ENCODE measurements at regions not wholly inside any gene's neighbourhood (a gene's known extent, or its start where the extent isn't known, plus 50 kb on each side); places are given as distances from the start of the nearest gene placed in this dataset.

- no peak overlapping the region for H3K27ac ChIP-seq
- H3K27me3 ChIP-seq, result no peaks in the 10 kb centered on the region
- no peak for DNase-seq
- H3K4me1 ChIP-seq, result no peaks in the 10 kb centered on the region
- intact Hi-C loops (cut with DNase I; ENCODE audit: low total_unique reads), result no loop called here
- no peaks in the 10 kb centered on the region for H3K9me3 ChIP-seq
- no peaks in the 10 kb centered on the region for H3K36me3 ChIP-seq
- TF ChIP-seq POLR2A (IDR thresholded peaks at IDR 0.05), result no peak
- no peak for TF ChIP-seq CTCF (IDR thresholded peaks at IDR 0.05)
- H3K4me3 ChIP-seq, result no peak overlapping the region
Observed at GRCh38 chrX:149283853-149284252, 221.3 kb downstream of the IDS start.

- Histone ChIP-seq H3K4me3 (no peak overlapping the region), H3K9me3 (no peaks in the 10 kb centered on the region), H3K27me3 (no peaks in the 10 kb centered on the region), H3K4me1 (no peaks in the 10 kb centered on the region), H3K36me3 (no peaks in the 10 kb centered on the region), H3K27ac (no peak overlapping the region)
- intact Hi-C loops (cut with DNase I; ENCODE audit: low total_unique reads), result no loop called here
- no peak for DNase-seq
- TF ChIP-seq CTCF (IDR thresholded peaks at IDR 0.05) (no peak), POLR2A (IDR thresholded peaks at IDR 0.05) (no peak)
Observed at GRCh38 chrX:149282909-149283308, 222.2 kb downstream of the IDS start.

- TF ChIP-seq POLR2A (IDR thresholded peaks at IDR 0.05) (no peak), CTCF (IDR thresholded peaks at IDR 0.05) (no peak)
- Histone ChIP-seq H3K36me3 (no peaks in the 10 kb centered on the region), H3K27me3 (no peaks in the 10 kb centered on the region), H3K27ac (no peak overlapping the region), H3K4me1 (no peaks in the 10 kb centered on the region), H3K9me3 (no peaks in the 10 kb centered on the region), H3K4me3 (no peak overlapping the region)
- intact Hi-C loops (cut with DNase I; ENCODE audit: low total_unique reads), result no loop called here
- no peak for DNase-seq
Observed at GRCh38 chrX:149280011-149280410, 225.1 kb downstream of the IDS start.

GRCh38 chrX:149275836-149276235, 229.3 kb downstream of the IDS start:
- Histone ChIP-seq H3K4me3 (no peak overlapping the region), H3K27me3 (no peaks in the 10 kb centered on the region), H3K36me3 (no peaks in the 10 kb centered on the region), H3K4me1 (no peaks in the 10 kb centered on the region), H3K9me3 (no peaks in the 10 kb centered on the region), H3K27ac (no peak overlapping the region)
- no peak for TF ChIP-seq CTCF (IDR thresholded peaks at IDR 0.05)
- TF ChIP-seq POLR2A (IDR thresholded peaks at IDR 0.05), result no peak
- no peak for DNase-seq
- intact Hi-C loops (cut with DNase I; ENCODE audit: low total_unique reads), result no loop called here

- TF ChIP-seq CTCF (IDR thresholded peaks at IDR 0.05) (no peak), POLR2A (IDR thresholded peaks at IDR 0.05) (no peak)
- Histone ChIP-seq H3K9me3 (no peaks in the 10 kb centered on the region), H3K4me3 (no peak overlapping the region), H3K36me3 (no peaks in the 10 kb centered on the region), H3K27me3 (no peaks in the 10 kb centered on the region), H3K27ac (no peak overlapping the region), H3K4me1 (no peaks in the 10 kb centered on the region)
- DNase-seq, result no peak
- intact Hi-C loops (cut with DNase I; ENCODE audit: low total_unique reads), result no loop called here
Observed at GRCh38 chrX:149274516-149275105, 230.5 kb downstream of the IDS start.
